SK-N-SH (cell line): ENCODE measurements at regions not wholly inside any gene's neighbourhood (a gene's known extent, or its start where the extent isn't known, plus 50 kb on each side); places are given as distances from the start of the nearest gene placed in this dataset.

Experiments used
- CTCF ChIA-PET: fragments of 300-600, 350-600 bp; formaldehyde crosslinking; extraction: SDS; loops from one replicate; lab custom pipeline; 2021; lab: Yijun Ruan, JAX
- POLR2A ChIA-PET: fragments of 350-600 bp; sonication (Branson Sonifier 250); formaldehyde crosslinking; extraction: SDS; loops from one replicate; lab custom pipeline; 2020; ENCODE audit warnings: antibody characterized with exemption, inconsistent platforms; lab: Yijun Ruan, JAX
- DNase-seq: peaks from one replicate; pipeline ENCODE4 v3.0.0; 2012
- H2AFZ ChIP-seq: fragments of 200-600 bp; sonication (generic); 2 replicates; pipeline ENCODE4 v1.8.1; 2016; ENCODE audit warnings: antibody characterized with exemption, mild to moderate bottlenecking, low read depth
- H3F3A ChIP-seq: fragments of 200-600 bp; sonication (generic); replicated peaks from 2 replicates; pipeline ENCODE3; 2016; ENCODE audit warnings: antibody characterized with exemption, mild to moderate bottlenecking; ENCODE audit not compliant: insufficient read depth
- H3K27ac ChIP-seq, 2 experiments: fragments of 200-500 bp in 1 of 2; fragments of 200-600 bp in 1 of 2; sonication (Bioruptor generic) in 1 of 2; sonication (generic), shearing (Covaris generic) in 1 of 2; 2 replicates each; pipeline versions ENCODE4 v1.5.1 to v1.6.1; 2014 to 2016; ENCODE audit warnings: low read depth in 2 of 2, inconsistent platforms in 1 of 2, low read length in 1 of 2, mild to moderate bottlenecking in 1 of 2, mixed read lengths in 1 of 2
- H3K27me3 ChIP-seq: fragments of 200-600 bp; sonication (generic), shearing (Covaris generic); 2 replicates; pipeline ENCODE4 v1.6.1; 2016; ENCODE audit warnings: mixed run types; ENCODE audit not compliant: insufficient read depth
- H3K36me3 ChIP-seq, 2 experiments: fragments of 200-500 bp in 1 of 2; fragments of 200-600 bp in 1 of 2; sonication (Bioruptor generic) in 1 of 2; sonication (generic) in 1 of 2; replicated peaks in 1 of 2; 2 replicates each; pipeline versions ENCODE3 to v1.5.1; 2014 to 2016; ENCODE audit warnings: low read length in 1 of 2, mild to moderate bottlenecking in 1 of 2; ENCODE audit not compliant: insufficient read depth in 2 of 2, control insufficient read depth in 1 of 2
- H3K4me1 ChIP-seq, 2 experiments: fragments of 200-500 bp in 1 of 2; fragments of 200-600 bp in 1 of 2; sonication (Bioruptor generic) in 1 of 2; sonication (generic), shearing (Covaris generic) in 1 of 2; 2 replicates each; pipeline versions ENCODE4 v1.5.1 to v1.6.1; 2014 to 2016; ENCODE audit warnings: low read depth in 1 of 2, low read length in 1 of 2, mixed run types in 1 of 2; ENCODE audit not compliant: insufficient read depth in 2 of 2, control insufficient read depth in 1 of 2
- H3K4me2 ChIP-seq: fragments of 200-600 bp; sonication (generic), shearing (Covaris generic); 2 replicates; pipeline ENCODE4 v1.6.1; 2017; ENCODE audit warnings: mixed run types
- H3K4me3 ChIP-seq, 2 experiments: fragments of 200-500 bp in 1 of 2; fragments of 200-600 bp in 1 of 2; sonication (Bioruptor generic) in 1 of 2; sonication (generic), shearing (Covaris generic) in 1 of 2; 2 replicates each; pipeline versions ENCODE4 v1.5.1 to v1.8.1; 2014 to 2016; ENCODE audit warnings: low read depth in 2 of 2, inconsistent platforms in 1 of 2, low read length in 1 of 2, mild to moderate bottlenecking in 1 of 2, mixed read lengths in 1 of 2, moderate library complexity in 1 of 2
- H3K79me2 ChIP-seq: fragments of 200-600 bp; sonication (generic); 2 replicates; pipeline ENCODE4 v1.8.1; 2017; ENCODE audit warnings: mild to moderate bottlenecking; ENCODE audit not compliant: insufficient read depth
- H3K9ac ChIP-seq: fragments of 200-600 bp; sonication (generic); 2 replicates; pipeline ENCODE4 v1.6.1; 2017; ENCODE audit warnings: mixed run types
- H3K9me2 ChIP-seq: fragments of 200-600 bp; sonication (generic); 2 replicates; pipeline ENCODE4 v1.6.1; 2017; ENCODE audit warnings: mixed run types
- H3K9me3 ChIP-seq: fragments of 200-600 bp; sonication (generic); 2 replicates; pipeline ENCODE4 v1.6.1; 2017; ENCODE audit warnings: mixed run types, mild to moderate bottlenecking, moderate library complexity
- H4K20me1 ChIP-seq: fragments of 200-600 bp; sonication (generic); 2 replicates; pipeline ENCODE4 v1.6.1; 2017; ENCODE audit warnings: mild to moderate bottlenecking, mixed run types; ENCODE audit not compliant: insufficient read depth
- CTCF ChIP-seq: fragments of 200-600 bp; sonication (generic); IDR thresholded peaks from 2 replicates; pipeline ENCODE4 v1.6.1; 2017; ENCODE audit warnings: antibody characterized with exemption, mild to moderate bottlenecking, moderate library complexity
- EP300 ChIP-seq, 2 experiments: IDR thresholded peaks; 2 replicates each; pipeline versions ENCODE4 v1.4.0 to v1.6.1; 2012; ENCODE audit warnings: borderline replicate concordance in 1 of 2, low read depth in 1 of 2, low read length in 1 of 2
- FOSL2 ChIP-seq: IDR thresholded peaks from 2 replicates; pipeline ENCODE4 v1.4.0; 2012; ENCODE audit warnings: low read depth, mild to moderate bottlenecking, moderate library complexity, borderline replicate concordance
- GABPA ChIP-seq: IDR thresholded peaks from 2 replicates; pipeline ENCODE4 v1.4.0; 2012; ENCODE audit warnings: low read depth, mild to moderate bottlenecking
- IRF3 ChIP-seq: fragments of 150-350 bp; IDR thresholded peaks from 2 replicates; pipeline ENCODE4 v1.6.1; 2016; ENCODE audit warnings: mild to moderate bottlenecking, low read depth, low read length
- MEF2A ChIP-seq: IDR thresholded peaks from 2 replicates; pipeline ENCODE4 v1.4.0; 2012; ENCODE audit warnings: low read depth, borderline replicate concordance
- MXI1 ChIP-seq: IDR thresholded peaks from 2 replicates; pipeline ENCODE4 v1.6.1; 2012; ENCODE audit warnings: mild to moderate bottlenecking, low read depth, low read length, improper control_type of control experiment
- NFIC ChIP-seq: IDR thresholded peaks from 2 replicates; pipeline ENCODE4 v1.4.0; 2012; ENCODE audit warnings: borderline replicate concordance
- RAD21 ChIP-seq: IDR thresholded peaks from 2 replicates; pipeline ENCODE4 v1.6.1; 2012; ENCODE audit warnings: mild to moderate bottlenecking, low read length
- REST ChIP-seq: IDR thresholded peaks from 2 replicates; pipeline ENCODE4 v1.6.1; 2012; ENCODE audit warnings: mild to moderate bottlenecking, low read depth, low read length, moderate library complexity
- RFX5 ChIP-seq: IDR thresholded peaks from 2 replicates; pipeline ENCODE4 v1.6.1; 2012; ENCODE audit warnings: mild to moderate bottlenecking, improper control_type of control experiment, low read length
- SIN3A ChIP-seq: IDR thresholded peaks from 2 replicates; pipeline ENCODE4 v1.6.1; 2012; ENCODE audit warnings: low read depth, mild to moderate bottlenecking, low read length, moderate library complexity, borderline replicate concordance
- SMC3 ChIP-seq: IDR thresholded peaks from 2 replicates; pipeline ENCODE4 v1.6.1; 2012; ENCODE audit warnings: low read depth, low read length, improper control_type of control experiment
- TAF1 ChIP-seq: IDR thresholded peaks from 2 replicates; pipeline ENCODE4 v1.6.1; 2012; ENCODE audit warnings: low read depth, mild to moderate bottlenecking, low read length, moderate library complexity, borderline replicate concordance
- TEAD4 ChIP-seq: IDR thresholded peaks from 2 replicates; pipeline ENCODE4 v1.4.0; 2012; ENCODE audit warnings: mild to moderate bottlenecking, borderline replicate concordance; ENCODE audit not compliant: insufficient read depth
- YY1 ChIP-seq: IDR thresholded peaks from 2 replicates; pipeline ENCODE4 v1.4.0; 2012; ENCODE audit warnings: low read depth, mild to moderate bottlenecking
- WGBS: methylation state at CpG from one replicate; pipeline ENCODE4 v1.1.6; 2017; ENCODE audit warnings: low lambda C conversion rate; 5-methylcytosine and 5-hydroxymethylcytosine counted together
- TF ChIP-seq, protein P1 (sequence below): IDR thresholded peaks from 2 replicates; pipeline ENCODE4; 2012
- TF ChIP-seq, protein P2 (sequence below): fragments of 150-350 bp; IDR thresholded peaks from 2 replicates; pipeline ENCODE4 v1.6.1; 2017; ENCODE audit warnings: antibody characterized with exemption, low read length, low read depth, borderline replicate concordance
- TF ChIP-seq, protein P3 (sequence below): IDR thresholded peaks from 2 replicates; pipeline ENCODE4 v1.4.0; 2012; ENCODE audit warnings: low read depth

DNA sequence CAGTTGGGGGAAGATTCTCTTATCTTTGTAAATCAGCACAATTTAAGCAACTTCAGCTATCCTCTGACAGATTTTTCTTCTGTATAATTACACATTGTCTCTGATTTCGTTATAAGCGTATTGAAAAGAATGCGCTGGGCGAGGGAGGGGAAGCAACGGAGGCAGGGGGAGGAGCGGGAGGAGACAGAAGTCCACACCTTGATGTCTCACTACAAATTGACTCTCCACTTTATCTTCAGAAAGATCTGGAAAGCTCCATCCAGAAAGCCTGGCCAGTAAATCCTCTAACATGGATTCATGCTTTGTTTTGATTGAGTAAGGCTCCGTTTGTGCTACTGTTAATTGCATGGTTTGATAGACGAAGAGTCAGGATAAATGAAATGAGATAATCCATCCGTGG is 76.6 kb downstream of the SMIM21 start:
- Histone ChIP-seq H3K9ac (no peak overlapping the region), H2AFZ (no peak overlapping the region), H3K4me3 (no peak overlapping the region), H3K79me2 (no peaks in the 10 kb centered on the region), H3K9me3 (no peaks in the 10 kb centered on the region), H4K20me1 (no peaks in the 10 kb centered on the region), H3K27ac (no peak overlapping the region), H3K4me1 (no peaks in the 10 kb centered on the region), H3K36me3 (no peaks in the 10 kb centered on the region), H3K27me3 (no peaks in the 10 kb centered on the region), H3F3A (no peaks in the 10 kb centered on the region), H3K4me2 (no peak overlapping the region), H3K9me2 (no peaks in the 10 kb centered on the region)
- no peak for TF ChIP-seq TAF1
- no peak for TF ChIP-seq CTCF
- TF ChIP-seq RAD21: no peak
- TF ChIP-seq NFIC: no peak
- no peak for TF ChIP-seq SIN3A
- TF ChIP-seq EP300 (IDR thresholded peaks at IDR 0.05; ENCODE audit: borderline replicate concordance in 1 of 2, low read depth in 1 of 2, low read length in 1 of 2): no peak
- no peak for TF ChIP-seq IRF3
- no peak for TF ChIP-seq YY1
- no peak for TF ChIP-seq REST
- no peak for TF ChIP-seq MXI1
- no peak for TF ChIP-seq RFX5
- TF ChIP-seq, protein P1, sequence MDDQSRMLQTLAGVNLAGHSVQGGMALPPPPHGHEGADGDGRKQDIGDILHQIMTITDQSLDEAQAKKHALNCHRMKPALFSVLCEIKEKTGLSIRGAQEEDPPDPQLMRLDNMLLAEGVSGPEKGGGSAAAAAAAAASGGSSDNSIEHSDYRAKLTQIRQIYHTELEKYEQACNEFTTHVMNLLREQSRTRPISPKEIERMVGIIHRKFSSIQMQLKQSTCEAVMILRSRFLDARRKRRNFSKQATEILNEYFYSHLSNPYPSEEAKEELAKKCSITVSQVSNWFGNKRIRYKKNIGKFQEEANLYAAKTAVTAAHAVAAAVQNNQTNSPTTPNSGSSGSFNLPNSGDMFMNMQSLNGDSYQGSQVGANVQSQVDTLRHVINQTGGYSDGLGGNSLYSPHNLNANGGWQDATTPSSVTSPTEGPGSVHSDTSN: no peak
- TF ChIP-seq, protein P2, sequence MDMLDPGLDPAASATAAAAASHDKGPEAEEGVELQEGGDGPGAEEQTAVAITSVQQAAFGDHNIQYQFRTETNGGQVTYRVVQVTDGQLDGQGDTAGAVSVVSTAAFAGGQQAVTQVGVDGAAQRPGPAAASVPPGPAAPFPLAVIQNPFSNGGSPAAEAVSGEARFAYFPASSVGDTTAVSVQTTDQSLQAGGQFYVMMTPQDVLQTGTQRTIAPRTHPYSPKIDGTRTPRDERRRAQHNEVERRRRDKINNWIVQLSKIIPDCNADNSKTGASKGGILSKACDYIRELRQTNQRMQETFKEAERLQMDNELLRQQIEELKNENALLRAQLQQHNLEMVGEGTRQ: no peak
- TF ChIP-seq, protein P3, sequence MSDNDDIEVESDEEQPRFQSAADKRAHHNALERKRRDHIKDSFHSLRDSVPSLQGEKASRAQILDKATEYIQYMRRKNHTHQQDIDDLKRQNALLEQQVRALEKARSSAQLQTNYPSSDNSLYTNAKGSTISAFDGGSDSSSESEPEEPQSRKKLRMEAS: no peak
- no peak for TF ChIP-seq SMC3
- TF ChIP-seq GABPA: no peak
- no peak for TF ChIP-seq MEF2A
- no peak for TF ChIP-seq TEAD4
- TF ChIP-seq FOSL2: no peak
- 56% methylated on average over 9 of the region's 9 CpGs for WGBS
- DNase-seq: no peak
- ChIA-PET POLR2A (no interaction called here), CTCF (no interaction called here)
